HCT116 (cell line): ENCODE measurements at regions not wholly inside any gene's neighbourhood (a gene's known extent, or its start where the extent isn't known, plus 50 kb on each side); places are given as distances from the start of the nearest gene placed in this dataset.
A peak's percentile ranks its signal among the peaks of the same experiment; 100 is the strongest.

ENCODE experiments used
- ATAC-seq: fragments of 200-7000 bp; cut with Tn5 transposase; 2 replicates; pipeline ENCODE4 v1.9.1; 2020; ENCODE audit warnings: mild to moderate bottlenecking, moderate library complexity
- BruUV-seq: library from RNA; stranded (reverse); fragments of 400-500 nt; replicated peaks from 2 replicates; lab custom pipeline; 2021; lab: Mats Ljungman, UMichigan
- CTCF ChIA-PET: fragments of 300-600 bp; sonication (Branson Sonifier 250); formaldehyde crosslinking; loops from one replicate; lab custom pipeline; 2021; ENCODE audit warnings: antibody characterized with exemption; lab: Charles Lee
- POLR2A ChIA-PET: fragments of 300-600, 350-600 bp; sonication (Branson Sonifier 250); formaldehyde crosslinking; loops from one replicate; lab custom pipeline; 2021; ENCODE audit warnings: antibody characterized with exemption; lab: Charles Lee
- RAD21 ChIA-PET, 2 experiments: fragments of 300-600 bp; sonication (Branson Sonifier 250); formaldehyde crosslinking; loops; one replicate each; lab custom pipeline; 2023; ENCODE audit warnings: low total read pairs in 2 of 2; ENCODE audit not compliant: uncharacterized antibody in 2 of 2, unreplicated experiment in 2 of 2, low non-redundant PET in 1 of 2; lab: Charles Lee
- DNase-seq: peaks from one replicate; pipeline ENCODE4 v3.0.0-alpha.2; 2010; ENCODE audit warnings: low read depth, low spot score
- H2AFZ ChIP-seq: fragments of 200-600 bp; shearing (Covaris generic), sonication (generic); 2 replicates; pipeline ENCODE4 v1.6.1; 2017; ENCODE audit warnings: low read depth, mixed run types, mixed read lengths, antibody characterized with exemption, low read length; ENCODE audit not compliant: poor library complexity, severe bottlenecking
- H3K27ac ChIP-seq: 2 replicates; pipeline ENCODE4 v1.5.1; 2012; ENCODE audit warnings: low read depth, low read length
- H3K27me3 ChIP-seq: fragments of 200-600 bp; sonication (generic); 2 replicates; pipeline ENCODE4 v1.6.1; 2016; ENCODE audit warnings: mixed run types, low read length, mixed read lengths; ENCODE audit not compliant: insufficient read depth
- H3K36me3 ChIP-seq, 2 experiments: fragments of 200-500 bp in 1 of 2; fragments of 200-600 bp in 1 of 2; sonication (Bioruptor generic) in 1 of 2; sonication (generic) in 1 of 2; 2 replicates each; pipeline versions ENCODE4 v1.5.1 to v1.6.1; 2014 to 2016; ENCODE audit warnings: low read length in 2 of 2, inconsistent platforms in 1 of 2, mixed read lengths in 1 of 2, mixed run types in 1 of 2; ENCODE audit not compliant: insufficient read depth in 2 of 2, control insufficient read depth in 1 of 2
- H3K4me1 ChIP-seq, 2 experiments: fragments of 200-600 bp in 1 of 2; sonication (generic) in 1 of 2; 2 replicates each; pipeline versions ENCODE4 v1.5.1 to v1.6.1; 2012 to 2017; ENCODE audit warnings: low read length in 2 of 2, inconsistent platforms in 1 of 2, mild to moderate bottlenecking in 1 of 2, mixed read lengths in 1 of 2, mixed run types in 1 of 2, moderate library complexity in 1 of 2; ENCODE audit not compliant: insufficient read depth in 2 of 2, control insufficient read depth in 1 of 2
- H3K4me2 ChIP-seq: fragments of 200-600 bp; sonication (generic); 2 replicates; pipeline ENCODE4 v1.6.1; 2017; ENCODE audit warnings: mixed run types, low read length, mixed read lengths
- H3K4me3 ChIP-seq, 2 experiments: fragments of 200-600 bp in 1 of 2; sonication (generic) in 1 of 2; replicated peaks in 1 of 2; 2 replicates each; pipeline ENCODE4 v1.5.1; 2011 to 2016; ENCODE audit warnings: low read length in 2 of 2, control low read depth in 1 of 2, low read depth in 1 of 2, mild to moderate bottlenecking in 1 of 2, mixed read lengths in 1 of 2, mixed run types in 1 of 2
- H3K79me2 ChIP-seq: fragments of 200-600 bp; sonication (generic); 2 replicates; pipeline ENCODE4 v1.6.1; 2017; ENCODE audit warnings: mild to moderate bottlenecking, mixed run types, low read length, moderate library complexity, mixed read lengths; ENCODE audit not compliant: insufficient read depth
- H3K9ac ChIP-seq: fragments of 200-600 bp; sonication (generic); 2 replicates; pipeline ENCODE4 v1.6.1; 2016; ENCODE audit warnings: low read length, mixed read lengths
- H3K9me2 ChIP-seq: fragments of 200-600 bp; sonication (generic), shearing (Covaris generic); 2 replicates; pipeline ENCODE4 v1.6.1; 2017; ENCODE audit warnings: mixed run types, mild to moderate bottlenecking, moderate library complexity; ENCODE audit not compliant: insufficient read depth
- H3K9me3 ChIP-seq, 2 experiments: fragments of 200-500 bp in 1 of 2; fragments of 200-600 bp in 1 of 2; sonication (Bioruptor generic) in 1 of 2; sonication (generic) in 1 of 2; 2 replicates each; pipeline ENCODE4 v1.6.1; 2014 to 2017; ENCODE audit warnings: low read length in 2 of 2, mixed read lengths in 2 of 2, inconsistent platforms in 1 of 2, low read depth in 1 of 2, mild to moderate bottlenecking in 1 of 2, mixed run types in 1 of 2, moderate library complexity in 1 of 2; ENCODE audit not compliant: control insufficient read depth in 1 of 2, insufficient read depth in 1 of 2
- H4K20me1 ChIP-seq: fragments of 200-600 bp; sonication (generic), shearing (Covaris generic); 2 replicates; pipeline ENCODE4 v1.6.1; 2017; ENCODE audit warnings: mixed run types, mild to moderate bottlenecking, moderate library complexity; ENCODE audit not compliant: insufficient read depth
- EGR1 ChIP-seq: IDR thresholded peaks from 2 replicates; pipeline ENCODE4 v1.6.1; 2012; ENCODE audit warnings: low read depth
- ELF1 ChIP-seq: IDR thresholded peaks from 2 replicates; pipeline ENCODE4 v1.6.1; 2012; ENCODE audit warnings: low read depth, borderline replicate concordance
- EZH2 ChIP-seq: fragments of 200-600 bp; sonication (generic); IDR thresholded peaks from 2 replicates; pipeline ENCODE4 v1.6.1; 2017; ENCODE audit warnings: antibody characterized with exemption, mixed run types
- EZH2phosphoT487 ChIP-seq: fragments of 200-600 bp; IDR thresholded peaks from 2 replicates; pipeline ENCODE4 v1.6.1; 2018; ENCODE audit warnings: antibody characterized with exemption, borderline replicate concordance
- FOSL1 ChIP-seq: IDR thresholded peaks from 2 replicates; pipeline ENCODE4 v1.6.1; 2012; ENCODE audit warnings: low read depth
- MAX ChIP-seq: IDR thresholded peaks from 2 replicates; pipeline ENCODE4 v1.6.1; 2012
- POLR2A ChIP-seq: IDR thresholded peaks from 2 replicates; pipeline ENCODE4 v1.7.0; 2011; ENCODE audit warnings: borderline replicate concordance; ENCODE audit not compliant: insufficient read depth, insufficient read length; ENCODE audit errors: extremely low read depth
- POLR2AphosphoS5 ChIP-seq: IDR thresholded peaks from 2 replicates; pipeline ENCODE4 v1.6.1; 2011; ENCODE audit warnings: mild to moderate bottlenecking, low read depth, low read length, moderate library complexity
- RAD21 ChIP-seq: IDR thresholded peaks from 2 replicates; pipeline ENCODE4 v1.6.1; 2012; ENCODE audit warnings: low read depth, mild to moderate bottlenecking
- SP1 ChIP-seq: IDR thresholded peaks from 2 replicates; pipeline ENCODE4 v1.6.1; 2012; ENCODE audit warnings: low read depth
- SRF ChIP-seq: IDR thresholded peaks from 2 replicates; pipeline ENCODE4 v1.6.1; 2012; ENCODE audit warnings: low read depth
- TCF7L2 ChIP-seq: IDR thresholded peaks from 2 replicates; pipeline ENCODE4 v1.7.0; 2011; ENCODE audit warnings: borderline replicate concordance, inconsistent platforms; ENCODE audit not compliant: insufficient read depth, insufficient read length; ENCODE audit errors: extremely low read depth
- YY1 ChIP-seq: IDR thresholded peaks from 2 replicates; pipeline ENCODE4 v1.6.1; 2011; ENCODE audit warnings: low read length, low read depth, moderate library complexity, mild to moderate bottlenecking; ENCODE audit not compliant: insufficient replicate concordance; ENCODE audit errors: extremely low read depth
- ZFX ChIP-seq: fragments of 450-650 bp; IDR thresholded peaks from 2 replicates; pipeline ENCODE4 v1.6.1; 2017
- intact Hi-C: fragments of 100-400 bp; cut with micrococcal nuclease; formaldehyde crosslinking; loops from 2 replicates; pipeline ENCODE4 v1.10.0; 2022
- TF ChIP-seq, protein P1 (sequence below): IDR thresholded peaks from 2 replicates; pipeline ENCODE4 v1.6.1; 2012
- TF ChIP-seq, protein P2 (sequence below): IDR thresholded peaks from 2 replicates; pipeline ENCODE4 v1.6.1; 2012; ENCODE audit warnings: low read depth
- TF ChIP-seq, protein P3 (sequence below): IDR thresholded peaks from 2 replicates; pipeline ENCODE4 v1.6.1; 2011; ENCODE audit warnings: mild to moderate bottlenecking, low read length, moderate library complexity; ENCODE audit not compliant: insufficient replicate concordance; ENCODE audit errors: extremely low read depth

GRCh38 chr2:223697316-223697891 is 95.2 kb upstream of the SCG2 start:
- Histone ChIP-seq H3K79me2 (no peaks in the 10 kb centered on the region), H2AFZ (no peak overlapping the region), H3K36me3 (no peaks in the 10 kb centered on the region), H3K4me1 (peaks cover 73 to 80% of the 10 kb centered on the region in 2 experiments), H3K27me3 (no peaks in the 10 kb centered on the region), H3K4me2 (peak overlapping the region; percentile 58), H3K9ac (peak overlapping the region; percentile 60), H4K20me1 (no peaks in the 10 kb centered on the region), H3K27ac (peak overlapping the region; percentile 95), H3K4me3 (0 out of 4 replicates have a peak overlapping the region, but pooled peaks of 1 of the 2 experiments have one; percentile 2), H3K9me2 (no peaks in the 10 kb centered on the region), H3K9me3 (no peaks in the 10 kb centered on the region)
- intact Hi-C loops = loop anchor here (2.0 to 10.0 kb wide), 3 partner anchors 99 to 247 kb away; partner anchors contain the start of gene WDFY1
- no peak for DNase-seq
- no TSS peak for BruUV-seq
- RAD21 ChIA-PET = interaction anchor here in 1 of 2 experiments (1.0 kb wide), 1 partner anchor 62 kb away, joined by 3 read pairs; no protein-coding TSS in a partner anchor
- no peak for TF ChIP-seq POLR2A
- no peak for TF ChIP-seq POLR2AphosphoS5
- no peak for TF ChIP-seq EZH2phosphoT487
- no peak for TF ChIP-seq SP1
- no peak for TF ChIP-seq EGR1
- no peak for TF ChIP-seq SRF
- no peak for TF ChIP-seq ELF1
- no peak for TF ChIP-seq MAX
- TF ChIP-seq, protein P1, sequence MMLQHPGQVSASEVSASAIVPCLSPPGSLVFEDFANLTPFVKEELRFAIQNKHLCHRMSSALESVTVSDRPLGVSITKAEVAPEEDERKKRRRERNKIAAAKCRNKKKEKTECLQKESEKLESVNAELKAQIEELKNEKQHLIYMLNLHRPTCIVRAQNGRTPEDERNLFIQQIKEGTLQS = no peak
- TF ChIP-seq, protein P2, sequence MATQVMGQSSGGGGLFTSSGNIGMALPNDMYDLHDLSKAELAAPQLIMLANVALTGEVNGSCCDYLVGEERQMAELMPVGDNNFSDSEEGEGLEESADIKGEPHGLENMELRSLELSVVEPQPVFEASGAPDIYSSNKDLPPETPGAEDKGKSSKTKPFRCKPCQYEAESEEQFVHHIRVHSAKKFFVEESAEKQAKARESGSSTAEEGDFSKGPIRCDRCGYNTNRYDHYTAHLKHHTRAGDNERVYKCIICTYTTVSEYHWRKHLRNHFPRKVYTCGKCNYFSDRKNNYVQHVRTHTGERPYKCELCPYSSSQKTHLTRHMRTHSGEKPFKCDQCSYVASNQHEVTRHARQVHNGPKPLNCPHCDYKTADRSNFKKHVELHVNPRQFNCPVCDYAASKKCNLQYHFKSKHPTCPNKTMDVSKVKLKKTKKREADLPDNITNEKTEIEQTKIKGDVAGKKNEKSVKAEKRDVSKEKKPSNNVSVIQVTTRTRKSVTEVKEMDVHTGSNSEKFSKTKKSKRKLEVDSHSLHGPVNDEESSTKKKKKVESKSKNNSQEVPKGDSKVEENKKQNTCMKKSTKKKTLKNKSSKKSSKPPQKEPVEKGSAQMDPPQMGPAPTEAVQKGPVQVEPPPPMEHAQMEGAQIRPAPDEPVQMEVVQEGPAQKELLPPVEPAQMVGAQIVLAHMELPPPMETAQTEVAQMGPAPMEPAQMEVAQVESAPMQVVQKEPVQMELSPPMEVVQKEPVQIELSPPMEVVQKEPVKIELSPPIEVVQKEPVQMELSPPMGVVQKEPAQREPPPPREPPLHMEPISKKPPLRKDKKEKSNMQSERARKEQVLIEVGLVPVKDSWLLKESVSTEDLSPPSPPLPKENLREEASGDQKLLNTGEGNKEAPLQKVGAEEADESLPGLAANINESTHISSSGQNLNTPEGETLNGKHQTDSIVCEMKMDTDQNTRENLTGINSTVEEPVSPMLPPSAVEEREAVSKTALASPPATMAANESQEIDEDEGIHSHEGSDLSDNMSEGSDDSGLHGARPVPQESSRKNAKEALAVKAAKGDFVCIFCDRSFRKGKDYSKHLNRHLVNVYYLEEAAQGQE = no peak
- TF ChIP-seq, protein P3, sequence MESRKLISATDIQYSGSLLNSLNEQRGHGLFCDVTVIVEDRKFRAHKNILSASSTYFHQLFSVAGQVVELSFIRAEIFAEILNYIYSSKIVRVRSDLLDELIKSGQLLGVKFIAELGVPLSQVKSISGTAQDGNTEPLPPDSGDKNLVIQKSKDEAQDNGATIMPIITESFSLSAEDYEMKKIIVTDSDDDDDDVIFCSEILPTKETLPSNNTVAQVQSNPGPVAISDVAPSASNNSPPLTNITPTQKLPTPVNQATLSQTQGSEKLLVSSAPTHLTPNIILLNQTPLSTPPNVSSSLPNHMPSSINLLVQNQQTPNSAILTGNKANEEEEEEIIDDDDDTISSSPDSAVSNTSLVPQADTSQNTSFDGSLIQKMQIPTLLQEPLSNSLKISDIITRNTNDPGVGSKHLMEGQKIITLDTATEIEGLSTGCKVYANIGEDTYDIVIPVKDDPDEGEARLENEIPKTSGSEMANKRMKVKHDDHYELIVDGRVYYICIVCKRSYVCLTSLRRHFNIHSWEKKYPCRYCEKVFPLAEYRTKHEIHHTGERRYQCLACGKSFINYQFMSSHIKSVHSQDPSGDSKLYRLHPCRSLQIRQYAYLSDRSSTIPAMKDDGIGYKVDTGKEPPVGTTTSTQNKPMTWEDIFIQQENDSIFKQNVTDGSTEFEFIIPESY = no peak
- no peak for TF ChIP-seq TCF7L2
- TF ChIP-seq EZH2 = no peak
- TF ChIP-seq FOSL1 = no peak
- no peak for TF ChIP-seq ZFX
- TF ChIP-seq RAD21 = no peak
- TF ChIP-seq YY1 = no peak
- POLR2A ChIA-PET = interaction anchor here (0.7 to 6.6 kb wide), 8 partner anchors 9 to 237 kb away, joined by 3 to 95 read pairs (median 6); no protein-coding TSS in a partner anchor
- ATAC-seq = peak; percentile 32
- CTCF ChIA-PET = interaction anchor here (1.0 to 2.9 kb wide), 3 partner anchors 13 to 450 kb away, joined by 4 to 10 read pairs (median 7); no protein-coding TSS in a partner anchor
